ENCODE measurements at regions not wholly inside any gene's neighbourhood (a gene's known extent, or its start where the extent isn't known, plus 50 kb on each side); places are given as distances from the start of the nearest gene placed in this dataset.
A peak's percentile ranks its signal among the peaks of the same experiment; 100 is the strongest.

DNA sequence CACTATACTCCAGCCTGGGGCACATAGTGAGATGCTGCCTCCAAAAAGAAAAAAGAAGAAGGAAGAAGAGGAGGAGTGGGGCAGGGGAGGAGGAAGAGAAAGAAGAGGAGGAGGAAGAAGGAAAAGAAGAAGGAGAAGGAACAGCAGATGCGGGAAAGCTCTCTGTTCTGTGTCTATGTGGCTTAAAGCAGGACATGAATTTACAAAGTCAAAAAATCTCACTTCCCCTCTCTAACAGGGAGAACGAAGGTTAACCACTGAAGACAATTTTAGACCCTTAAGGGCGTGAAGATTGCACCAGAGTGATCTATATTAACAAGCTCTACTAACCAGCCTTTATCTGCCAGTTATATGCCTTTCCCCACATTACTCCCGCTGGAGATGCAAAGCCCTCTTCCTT is 258.9 kb downstream of the METTL4 start:
- DNase-seq (ENCODE audit: low spot score): no peak

GRCh38 chr18:2313332-2313731 is 258.0 kb downstream of the METTL4 start:
- DNase-seq (ENCODE audit: low spot score): no peak

- no peak for DNase-seq (ENCODE audit: low spot score)
Observed at GRCh38 chr18:2316082-2316750, 255.1 kb downstream of the METTL4 start.

GRCh38 chr18:2316751-2317696 is 254.3 kb downstream of the METTL4 start:
- DNase-seq (ENCODE audit: low spot score): no peak

- no peak for DNase-seq (ENCODE audit: low spot score)
Observed at GRCh38 chr18:2324459-2324858, 246.8 kb downstream of the METTL4 start.

DNA sequence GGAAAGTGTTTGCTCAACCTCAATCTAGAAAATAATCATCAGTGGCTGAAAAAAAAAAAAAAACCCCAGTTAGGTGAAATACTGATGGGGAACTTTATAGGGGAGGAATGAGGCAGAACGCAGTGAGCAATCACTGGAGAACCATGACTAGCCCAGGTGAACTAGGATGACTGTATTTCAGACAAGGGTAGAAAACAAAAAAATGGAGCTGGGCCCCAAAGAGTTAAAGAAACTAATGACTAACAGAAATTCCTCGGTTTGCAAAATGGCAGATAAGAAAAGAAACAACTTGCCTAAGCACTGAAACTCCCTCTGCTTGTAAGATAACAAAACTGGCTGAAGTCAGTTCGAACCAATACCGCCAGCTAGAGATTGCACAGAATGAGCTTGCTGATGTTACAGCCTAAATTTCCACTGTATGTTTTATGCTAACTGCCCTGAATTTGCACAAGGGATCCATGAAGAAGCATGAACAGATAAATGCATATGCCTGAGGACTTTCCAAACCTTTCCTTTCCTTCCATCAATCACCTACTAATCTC is 245.9 kb downstream of the METTL4 start:
- DNase-seq (ENCODE audit: low spot score): no peak

GRCh38 chr18:2325933-2326332 is 245.4 kb downstream of the METTL4 start:
- no peak for DNase-seq (ENCODE audit: low spot score)

DNA sequence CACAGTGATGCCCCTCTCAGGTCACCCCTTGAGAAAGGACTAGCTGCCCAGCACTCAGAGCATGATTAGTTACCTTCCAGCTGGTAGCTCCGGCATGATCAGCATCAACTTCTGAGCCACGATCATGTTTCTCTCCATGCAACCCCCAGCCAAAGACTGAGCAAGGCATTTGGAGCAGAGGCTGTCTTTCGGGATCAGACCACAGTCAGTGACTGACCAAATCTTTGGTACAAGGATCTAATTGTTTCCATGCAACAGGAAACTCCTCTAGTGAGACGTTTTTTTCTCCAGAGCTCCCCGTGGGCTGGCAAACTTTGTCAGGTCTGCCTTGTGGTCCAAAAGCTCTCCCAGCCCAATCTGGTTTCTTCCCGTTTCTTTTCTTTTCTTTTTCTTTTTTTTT is 244.3 kb downstream of the METTL4 start:
- DNase-seq (ENCODE audit: low spot score): no peak

DNA sequence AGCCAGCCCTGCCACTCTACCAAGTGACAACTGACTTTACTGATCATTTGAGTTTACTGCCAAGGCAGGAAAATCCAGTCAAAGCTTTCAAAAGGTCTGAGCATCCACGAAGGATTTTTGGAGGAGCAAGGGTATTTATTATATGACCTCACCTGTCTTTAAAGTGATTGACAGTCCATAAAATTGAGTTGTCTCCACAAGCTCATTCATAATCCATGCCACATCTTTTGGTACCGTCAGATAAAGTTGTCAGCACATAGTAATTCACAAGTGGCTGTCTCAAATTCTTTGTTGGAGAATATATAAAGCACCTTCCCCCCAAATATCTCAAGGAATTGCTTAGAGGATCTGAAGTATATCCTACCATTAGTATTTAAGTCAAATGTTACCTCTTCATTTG is 240.5 kb downstream of the METTL4 start:
- DNase-seq (ENCODE audit: low spot score): no peak

- no peak for DNase-seq (ENCODE audit: low spot score)
Observed at GRCh38 chr18:2331491-2331890, 239.8 kb downstream of the METTL4 start.

GRCh38 chr18:2336690-2337392 is 234.5 kb downstream of the METTL4 start:
- no peak for DNase-seq (ENCODE audit: low spot score)

DNA sequence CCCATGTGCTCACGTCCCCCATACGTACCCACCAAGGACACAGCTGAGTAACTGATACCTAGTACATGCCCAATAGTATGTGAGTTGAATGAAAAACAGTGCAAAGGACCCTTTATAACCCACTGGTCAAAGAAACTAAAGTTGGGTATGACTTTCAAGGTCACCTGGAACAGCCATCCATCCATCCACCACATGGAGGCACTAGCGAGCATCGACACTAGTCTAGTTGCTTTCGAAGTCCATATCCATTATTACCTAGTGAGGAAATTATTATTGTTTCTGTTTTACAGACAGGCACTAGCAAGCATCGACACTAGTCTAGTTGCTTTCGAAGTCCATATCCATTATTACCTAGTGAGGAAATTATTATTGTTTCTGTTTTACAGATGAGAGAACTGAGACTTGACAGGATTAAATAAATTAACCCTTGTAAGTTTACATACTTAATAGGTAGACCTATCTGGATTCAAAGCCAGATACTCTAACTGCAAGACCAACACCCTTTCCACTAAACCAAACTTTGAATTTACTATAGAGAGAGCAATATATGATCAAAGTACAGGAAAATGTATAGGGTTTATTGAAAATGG is 233.7 kb downstream of the METTL4 start:
- DNase-seq (ENCODE audit: low spot score): peak; percentile 29

DNA sequence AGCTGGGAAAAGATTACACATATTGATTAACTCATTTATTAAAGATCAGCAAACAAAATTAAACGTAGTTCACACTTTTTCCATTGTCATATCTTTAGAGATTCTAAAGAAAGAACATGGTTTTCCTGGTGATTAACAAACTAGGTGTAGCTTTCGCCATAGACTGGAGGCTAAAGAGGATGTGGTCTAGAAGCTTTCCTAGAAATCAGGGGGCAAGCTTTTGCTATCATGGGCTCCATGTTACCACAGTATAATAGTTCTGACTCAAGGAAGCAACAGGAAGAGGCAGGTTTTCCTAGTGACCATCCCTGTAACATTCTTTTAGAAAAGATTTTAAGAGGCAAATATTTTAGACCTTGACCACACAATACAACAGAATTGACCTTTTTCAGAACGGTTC is 232.7 kb downstream of the METTL4 start:
- no peak for DNase-seq (ENCODE audit: low spot score)

DNA sequence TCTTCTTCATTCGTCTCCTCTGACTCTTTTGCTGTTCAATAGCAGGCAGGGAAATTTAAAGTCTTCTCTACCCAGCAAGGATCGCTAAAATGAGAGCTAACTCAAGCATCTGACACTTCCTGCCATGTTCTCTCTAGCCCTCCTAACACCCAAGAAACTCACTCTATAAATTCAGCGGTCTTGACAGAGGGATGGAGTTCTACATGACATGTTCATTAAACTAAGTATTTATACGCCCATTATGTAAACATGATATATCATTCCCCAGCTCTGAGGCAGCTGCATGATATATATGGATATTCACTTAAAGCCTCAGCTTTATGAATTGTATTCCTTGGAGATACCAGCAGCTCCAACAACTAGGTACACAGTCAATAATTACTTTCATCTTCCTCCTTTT is 231.0 kb downstream of the METTL4 start:
- DNase-seq (ENCODE audit: low spot score): no peak

DNA sequence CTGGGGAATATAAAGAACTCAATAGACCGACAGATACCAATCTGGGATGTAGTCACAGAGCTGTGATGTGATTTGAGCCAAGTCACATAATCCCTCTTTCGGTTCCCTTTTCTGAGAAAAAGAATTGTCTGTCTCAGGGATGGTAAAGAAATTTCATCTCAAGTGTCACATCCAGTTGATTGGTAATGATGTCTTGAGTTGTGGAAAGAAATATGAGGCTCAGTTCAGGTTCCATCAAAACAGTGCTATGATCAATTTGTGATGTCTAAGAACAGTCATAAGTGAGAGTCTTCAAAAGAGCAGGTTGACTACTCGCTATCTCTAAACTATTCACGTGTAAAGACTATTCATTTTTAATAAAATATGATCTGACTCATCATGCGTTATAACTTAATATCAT is 223.3 kb downstream of the METTL4 start:
- DNase-seq (ENCODE audit: low spot score): no peak

DNA sequence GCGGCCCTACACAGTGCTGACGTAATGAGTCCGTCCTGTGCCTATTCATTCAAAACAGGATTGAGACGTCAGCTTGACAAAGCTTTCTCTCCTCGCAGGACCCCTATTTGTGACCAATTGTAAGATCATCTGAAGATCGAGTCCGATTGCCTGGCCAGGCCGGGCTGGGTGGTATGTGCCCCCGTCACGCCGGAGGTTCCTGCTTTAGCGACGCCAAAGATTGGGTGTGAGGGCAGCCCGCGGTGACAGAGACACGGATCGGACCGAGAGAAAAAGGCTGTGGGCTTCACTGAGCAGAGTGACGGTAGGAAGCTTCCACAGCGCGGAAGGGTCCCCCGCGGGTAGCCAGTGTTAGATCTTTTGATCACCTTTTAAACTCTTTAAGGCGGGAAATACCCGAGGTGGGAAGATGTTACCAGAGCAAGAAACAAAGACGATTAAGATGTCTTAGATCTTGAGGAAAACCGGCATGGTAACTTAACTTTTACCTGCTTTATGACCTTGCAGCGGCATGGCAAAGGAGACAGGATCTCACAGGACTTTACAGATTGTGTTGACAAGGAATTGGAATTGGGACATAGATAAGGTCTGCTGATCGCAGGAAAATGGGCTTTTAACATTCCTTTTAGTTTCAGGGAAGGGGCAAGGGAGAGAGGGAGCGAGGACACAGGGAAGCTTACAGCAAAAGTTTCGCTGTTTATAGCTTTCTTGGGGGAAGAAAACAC is 220.0 kb downstream of the METTL4 start:
- DNase-seq (ENCODE audit: low spot score): no peak

- no peak for DNase-seq (ENCODE audit: low spot score)
Observed at GRCh38 chr18:2354292-2354691, 217.0 kb downstream of the METTL4 start.

- DNase-seq (ENCODE audit: low spot score): no peak
Observed at GRCh38 chr18:2356906-2357305, 214.4 kb downstream of the METTL4 start.

DNA sequence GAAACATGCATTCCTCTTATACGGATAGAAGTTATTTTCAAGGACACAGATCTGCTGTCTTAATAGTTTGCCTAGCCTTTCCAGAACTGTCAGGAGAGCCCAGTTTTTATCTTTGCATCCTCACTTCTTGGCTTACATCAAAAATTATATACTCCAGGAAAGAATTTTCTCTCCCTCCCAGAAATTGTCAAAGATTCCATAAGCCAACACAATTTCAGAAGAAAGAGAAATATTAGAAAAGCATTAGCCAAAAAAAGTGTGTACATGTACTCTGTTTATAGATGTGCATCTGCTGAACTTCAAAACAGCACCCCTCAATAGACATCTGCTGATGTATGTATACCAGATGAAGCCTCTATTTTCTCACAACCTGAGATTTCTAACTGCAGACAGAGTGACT is 210.4 kb downstream of the METTL4 start:
- no peak for DNase-seq (ENCODE audit: low spot score)

- DNase-seq (ENCODE audit: low spot score): no peak
Observed at GRCh38 chr18:2368102-2368501, 203.2 kb downstream of the METTL4 start.

DNA sequence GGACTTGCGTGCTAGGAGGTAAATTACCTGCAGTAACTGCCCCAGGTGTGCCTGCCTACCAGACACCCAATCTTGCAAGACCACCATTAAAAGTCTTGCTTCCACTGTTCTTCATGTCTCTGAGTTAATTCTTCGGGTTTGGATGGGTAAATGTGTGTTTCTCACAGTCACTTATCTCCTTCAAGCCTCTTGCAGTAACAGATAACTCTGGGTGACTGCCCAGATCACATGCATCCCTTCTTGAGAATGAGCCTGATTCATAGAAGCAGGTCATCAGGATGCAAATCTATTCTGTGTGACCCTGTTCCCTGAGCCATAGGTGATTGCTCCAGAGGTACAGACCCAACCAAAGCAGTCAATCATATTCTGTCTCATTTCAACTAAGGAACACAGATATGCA is 194.6 kb downstream of the METTL4 start:
- DNase-seq (ENCODE audit: low spot score): no peak

- no peak for DNase-seq (ENCODE audit: low spot score)
Observed at GRCh38 chr18:2380101-2380500, 191.2 kb downstream of the METTL4 start.

All from activated CD4-positive, alpha-beta T cell treated with anti-CD3 and anti-CD28 coated beads, Interleukin-2, Interleukin-4, amounts not matched to agents 100 ng/mL and 50 ng/mL, durations not matched to agents 16 hours and 8 hours (primary cell).